ENCODE measurements at regions not wholly inside any gene's neighbourhood (a gene's known extent, or its start where the extent isn't known, plus 50 kb on each side); places are given as distances from the start of the nearest gene placed in this dataset.

DNA sequence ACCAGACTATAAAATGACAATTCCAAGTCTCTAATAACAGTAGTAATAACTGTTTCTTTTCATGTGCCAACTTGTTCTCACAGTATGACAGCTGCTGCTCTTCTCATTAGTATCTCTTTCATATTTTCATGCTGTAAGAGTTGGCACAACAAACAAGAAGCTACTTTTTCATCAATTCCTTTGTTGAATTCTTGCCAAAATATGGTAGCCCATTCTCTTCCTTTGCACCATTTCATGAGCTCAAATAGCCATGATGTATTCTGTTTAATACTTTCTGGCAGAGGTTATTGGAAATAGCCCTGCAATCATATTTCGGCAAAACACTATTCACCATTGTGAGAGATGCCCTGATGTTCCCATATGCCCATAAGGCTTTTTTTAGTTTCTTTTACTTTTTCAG is 1100.7 kb downstream of the TRHDE start:
- 29 to 49% (median 48%) methylated on average over 1 of the region's 1 CpG for WGBS, 3 donors
- TF ChIP-seq, protein P1, sequence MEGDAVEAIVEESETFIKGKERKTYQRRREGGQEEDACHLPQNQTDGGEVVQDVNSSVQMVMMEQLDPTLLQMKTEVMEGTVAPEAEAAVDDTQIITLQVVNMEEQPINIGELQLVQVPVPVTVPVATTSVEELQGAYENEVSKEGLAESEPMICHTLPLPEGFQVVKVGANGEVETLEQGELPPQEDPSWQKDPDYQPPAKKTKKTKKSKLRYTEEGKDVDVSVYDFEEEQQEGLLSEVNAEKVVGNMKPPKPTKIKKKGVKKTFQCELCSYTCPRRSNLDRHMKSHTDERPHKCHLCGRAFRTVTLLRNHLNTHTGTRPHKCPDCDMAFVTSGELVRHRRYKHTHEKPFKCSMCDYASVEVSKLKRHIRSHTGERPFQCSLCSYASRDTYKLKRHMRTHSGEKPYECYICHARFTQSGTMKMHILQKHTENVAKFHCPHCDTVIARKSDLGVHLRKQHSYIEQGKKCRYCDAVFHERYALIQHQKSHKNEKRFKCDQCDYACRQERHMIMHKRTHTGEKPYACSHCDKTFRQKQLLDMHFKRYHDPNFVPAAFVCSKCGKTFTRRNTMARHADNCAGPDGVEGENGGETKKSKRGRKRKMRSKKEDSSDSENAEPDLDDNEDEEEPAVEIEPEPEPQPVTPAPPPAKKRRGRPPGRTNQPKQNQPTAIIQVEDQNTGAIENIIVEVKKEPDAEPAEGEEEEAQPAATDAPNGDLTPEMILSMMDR (IDR thresholded peaks at IDR 0.05): no peak
- ATAC-seq (no peak), DNase-seq (no peak)
- intact Hi-C loops (cut with DNase I): no loop called here
- H3K9me3 ChIP-seq: no peaks in the 10 kb centered on the region
- H3K36me3 ChIP-seq (ENCODE audit: insufficient read depth in 1 of 2, low read depth in 1 of 2): no peaks in the 10 kb centered on the region
- no peak overlapping the region for H3K4me3 ChIP-seq
- H3K27ac ChIP-seq: no peak overlapping the region
- no peaks in the 10 kb centered on the region for H3K4me1 ChIP-seq
- H3K27me3 ChIP-seq (ENCODE audit: insufficient read depth in 3 of 3, low read length in 2 of 3): no peaks in the 10 kb centered on the region

DNA sequence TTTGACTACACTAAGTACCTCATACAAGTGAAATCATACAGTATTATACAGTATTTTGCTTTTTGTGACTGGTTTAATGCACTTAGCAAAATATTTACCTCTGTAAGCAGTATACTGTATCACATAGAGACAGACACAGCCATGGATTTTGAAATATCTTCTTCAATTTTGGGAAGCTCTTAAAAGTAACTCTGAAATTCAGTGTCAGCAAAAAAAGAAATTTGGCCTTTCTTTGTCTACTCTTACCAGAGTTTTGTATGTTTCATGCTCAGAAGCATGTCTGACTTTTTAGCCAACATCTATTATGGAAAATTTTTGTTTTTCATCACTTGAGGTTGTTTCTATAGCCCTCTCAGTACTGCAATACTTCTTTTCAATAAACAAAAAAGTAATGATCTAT is 1102.2 kb downstream of the TRHDE start:
- Histone ChIP-seq H3K36me3 (ENCODE audit: insufficient read depth in 1 of 2, low read depth in 1 of 2) (no peaks in the 10 kb centered on the region), H3K9me3 (no peaks in the 10 kb centered on the region), H3K4me1 (no peaks in the 10 kb centered on the region), H3K4me3 (no peak overlapping the region), H3K27ac (no peak overlapping the region), H3K27me3 (ENCODE audit: insufficient read depth in 3 of 3, low read length in 2 of 3) (no peaks in the 10 kb centered on the region)
- DNase-seq (no peak), ATAC-seq (no peak)
- TF ChIP-seq, protein P1 (IDR thresholded peaks at IDR 0.05): no peak
- intact Hi-C loops (cut with DNase I): no loop called here

DNA sequence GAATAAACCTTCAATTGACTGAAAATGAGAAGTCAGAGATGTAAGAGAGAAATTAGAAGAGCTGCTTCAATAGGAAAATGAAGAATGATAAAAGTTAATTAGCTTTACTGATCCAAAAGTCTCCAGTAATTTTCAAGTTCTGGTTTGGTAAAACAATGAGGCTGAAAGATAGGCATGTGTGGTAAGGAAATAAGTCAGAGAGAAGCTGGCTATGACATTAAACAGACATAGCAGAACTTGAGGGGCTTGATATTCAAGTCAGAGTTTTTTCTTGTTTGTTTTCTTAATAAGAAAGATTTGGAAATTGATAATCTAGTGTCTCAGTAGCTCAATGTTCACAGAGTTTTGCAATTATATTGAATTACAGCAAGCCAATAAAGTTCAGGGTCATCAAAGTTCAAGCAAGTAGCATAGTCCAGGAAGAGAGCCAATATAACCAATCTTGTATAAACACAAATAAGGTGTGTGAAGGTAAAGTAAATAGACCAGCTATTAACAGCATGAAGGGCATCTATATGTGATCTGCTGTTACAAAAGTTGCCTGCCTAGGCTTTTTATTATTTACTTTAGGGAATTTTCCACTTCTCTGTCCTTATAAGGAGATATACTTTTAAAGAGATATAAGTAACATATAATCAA is 1111.5 kb downstream of the TRHDE start:
- TF ChIP-seq, protein P1 (IDR thresholded peaks at IDR 0.05): no peak
- Histone ChIP-seq H3K4me1 (no peaks in the 10 kb centered on the region), H3K27ac (no peak overlapping the region), H3K4me3 (no peak overlapping the region), H3K27me3 (ENCODE audit: insufficient read depth in 3 of 3, low read length in 2 of 3) (no peaks in the 10 kb centered on the region), H3K36me3 (ENCODE audit: insufficient read depth in 1 of 2, low read depth in 1 of 2) (no peaks in the 10 kb centered on the region), H3K9me3 (no peaks in the 10 kb centered on the region)
- intact Hi-C loops (cut with DNase I): no loop called here
- ATAC-seq (no peak), DNase-seq (no peak)

DNA sequence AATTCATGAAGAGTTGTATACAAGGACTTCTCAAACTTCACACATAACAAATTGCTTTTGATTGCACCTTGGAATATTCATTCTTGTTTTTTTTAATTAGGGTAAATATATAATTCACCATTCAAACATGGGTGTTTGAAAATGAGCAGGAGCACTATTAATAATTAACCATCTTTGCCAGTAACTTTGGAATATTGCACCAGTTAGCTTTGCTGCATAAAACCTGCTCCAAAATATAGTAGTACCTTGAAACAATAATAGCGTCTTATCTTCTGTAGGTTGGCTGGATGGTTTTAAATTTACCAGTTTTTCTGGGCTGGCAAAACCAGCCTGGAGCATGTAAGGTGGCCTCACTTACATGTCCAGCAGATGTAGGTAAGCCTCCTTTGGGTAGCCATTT is 1112.4 kb downstream of the TRHDE start:
- Histone ChIP-seq H3K27ac (no peak overlapping the region), H3K4me1 (no peaks in the 10 kb centered on the region), H3K9me3 (no peaks in the 10 kb centered on the region), H3K27me3 (ENCODE audit: insufficient read depth in 3 of 3, low read length in 2 of 3) (no peaks in the 10 kb centered on the region), H3K4me3 (no peak overlapping the region), H3K36me3 (ENCODE audit: insufficient read depth in 1 of 2, low read depth in 1 of 2) (no peaks in the 10 kb centered on the region)
- no peak for ATAC-seq
- DNase-seq: no peak
- TF ChIP-seq, protein P1 (IDR thresholded peaks at IDR 0.05): no peak
- 84 to 96% (median 88%) methylated on average over 1 of the region's 1 CpG for WGBS, 3 donors
- intact Hi-C loops (cut with DNase I): no loop called here

DNA sequence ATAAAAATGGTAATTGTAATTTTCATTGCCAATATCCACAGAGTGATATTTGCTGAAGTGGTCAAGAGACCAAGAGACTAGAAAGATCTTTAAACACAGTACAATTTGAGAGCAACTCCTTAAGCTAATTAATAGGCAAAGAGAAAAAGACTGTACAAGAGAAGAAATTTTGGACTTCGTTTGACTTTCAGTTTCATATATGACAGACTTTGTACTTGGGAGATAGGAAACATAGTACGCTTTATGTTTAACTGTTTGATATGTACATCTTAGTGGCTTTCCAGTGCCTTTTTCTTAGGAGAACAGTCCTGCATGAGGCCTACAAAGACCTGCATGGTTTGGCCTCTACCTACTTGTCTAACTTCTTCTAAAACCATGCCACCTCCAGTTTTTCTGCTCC is 1118.1 kb downstream of the TRHDE start:
- H3K9me3 ChIP-seq: no peaks in the 10 kb centered on the region
- no peak for DNase-seq
- ATAC-seq: no peak
- H3K27me3 ChIP-seq (ENCODE audit: insufficient read depth in 3 of 3, low read length in 2 of 3): no peaks in the 10 kb centered on the region
- no peaks in the 10 kb centered on the region for H3K4me1 ChIP-seq
- TF ChIP-seq, protein P1 (IDR thresholded peaks at IDR 0.05): no peak
- intact Hi-C loops (cut with DNase I): no loop called here
- no peak overlapping the region for H3K27ac ChIP-seq
- H3K36me3 ChIP-seq (ENCODE audit: insufficient read depth in 1 of 2, low read depth in 1 of 2): no peaks in the 10 kb centered on the region
- H3K4me3 ChIP-seq: no peak overlapping the region
- WGBS, 3 donors: 73 to 84% (median 78%) methylated on average over 2 of the region's 2 CpGs

Measured in psoas muscle (tissue), 7 donors.